DMS153 treated with DMSO at 0.1 percent for 48 hours (cell line): ENCODE measurements at regions not wholly inside any gene's neighbourhood (a gene's known extent, or its start where the extent isn't known, plus 50 kb on each side); places are given as distances from the start of the nearest gene placed in this dataset.
"Not testable (repeated sequence)": the region's sequence is repeated elsewhere in the genome, so short reads cannot be mapped to it uniquely, and the experiment has no call there.

ENCODE experiments used
- DNase-seq: peaks from one replicate; lab custom pipeline; 2025; ENCODE audit not compliant: unreplicated experiment; lab: John Stamatoyannopoulos, UW

- DNase-seq = not testable (repeated sequence)
Observed at GRCh38 chr12:25341877-25342276, 91.1 kb upstream of the KRAS start.

GRCh38 chr12:25337916-25338315 lies 87.2 kb upstream of the KRAS start:
- DNase-seq = no peak

GRCh38 chr12:25332143-25332542 lies 81.4 kb upstream of the KRAS start:
- DNase-seq = no peak

GRCh38 chr12:25328072-25328712 lies 77.5 kb upstream of the KRAS start:
- peak; percentile 50 for DNase-seq

- no peak for DNase-seq
Observed at GRCh38 chr12:25327321-25327720, 76.6 kb upstream of the KRAS start.

GRCh38 chr12:25326326-25326725 lies 75.6 kb upstream of the KRAS start:
- no peak for DNase-seq

GRCh38 chr12:25324861-25325260 lies 74.1 kb upstream of the KRAS start:
- no peak for DNase-seq

GRCh38 chr12:25323581-25323982 lies 72.9 kb upstream of the KRAS start:
- no peak for DNase-seq

- DNase-seq = peak; percentile 5
Observed at GRCh38 chr12:25322918-25323531, 72.3 kb upstream of the KRAS start.

GRCh38 chr12:25322351-25322750 lies 71.6 kb upstream of the KRAS start:
- no peak for DNase-seq

- DNase-seq = no peak
Observed at GRCh38 chr12:25321772-25322171, 71.0 kb upstream of the KRAS start.

GRCh38 chr12:25320123-25321006 lies 69.6 kb upstream of the KRAS start:
- no peak for DNase-seq

- no peak for DNase-seq
Observed at GRCh38 chr12:25319233-25319984, 68.7 kb upstream of the KRAS start.

- no peak for DNase-seq
Observed at GRCh38 chr12:25317553-25317952, 66.8 kb upstream of the KRAS start.

GRCh38 chr12:25315388-25315787 lies 64.7 kb upstream of the KRAS start:
- no peak for DNase-seq

- not testable (repeated sequence) for DNase-seq
Observed at GRCh38 chr12:25313266-25313990, 62.7 kb upstream of the KRAS start.

GRCh38 chr12:25311506-25311905 lies 60.8 kb upstream of the KRAS start:
- DNase-seq = no peak

- DNase-seq = not testable (repeated sequence)
Observed at GRCh38 chr12:25310071-25310470, 59.3 kb upstream of the KRAS start.

GRCh38 chr12:25308756-25309155 lies 58.0 kb upstream of the KRAS start:
- DNase-seq = no peak

GRCh38 chr12:25307818-25308217 lies 57.1 kb upstream of the KRAS start:
- DNase-seq = no peak

- no peak for DNase-seq
Observed at GRCh38 chr12:25301798-25302197, 51.1 kb upstream of the KRAS start.
